ENCODE measurements at regions not wholly inside any gene's neighbourhood (a gene's known extent, or its start where the extent isn't known, plus 50 kb on each side); places are given as distances from the start of the nearest gene placed in this dataset.

GRCh38 chr18:54772056-54772455, 56.2 kb upstream of the RAB27B start:
- no peak for DNase-seq

- DNase-seq, result no peak
Observed at GRCh38 chr18:54774423-54774822, 53.9 kb upstream of the RAB27B start.

- no peak for DNase-seq
Observed at GRCh38 chr18:54774981-54775665, 53.2 kb upstream of the RAB27B start.

GRCh38 chr18:54775686-54776085, 52.6 kb upstream of the RAB27B start:
- no peak for DNase-seq

DNA sequence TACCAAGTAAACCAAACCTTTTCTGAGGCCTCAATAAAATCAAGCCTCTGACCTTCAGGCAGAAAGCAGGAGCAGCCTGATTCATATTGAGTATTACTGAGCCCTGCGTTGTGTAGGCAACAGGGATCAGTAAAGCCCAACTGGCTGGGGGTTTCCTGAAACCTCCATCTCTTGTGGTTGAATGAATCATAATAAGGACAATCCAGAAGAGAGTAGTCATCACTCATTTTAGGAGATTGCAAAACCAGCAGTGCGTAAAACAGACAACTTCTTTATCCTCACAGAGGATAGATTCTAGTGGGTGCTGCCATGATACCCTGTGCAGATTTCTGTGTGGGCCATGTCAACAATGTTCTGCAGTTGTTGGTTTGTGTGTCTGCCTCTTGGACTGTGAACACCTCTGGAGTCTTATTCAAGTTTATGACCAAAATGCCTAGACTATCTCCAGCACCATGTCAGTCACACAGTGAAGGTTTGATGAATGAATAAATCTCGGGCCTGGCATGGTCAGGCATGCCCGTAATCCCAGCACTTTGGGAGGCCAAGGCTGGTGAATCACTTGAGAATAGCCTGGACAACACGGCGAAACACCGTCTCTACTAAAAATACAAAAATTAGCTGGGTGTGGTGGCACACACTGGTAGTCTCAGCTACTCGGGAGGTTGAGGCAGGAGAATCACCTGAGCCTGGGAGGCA, 51.8 kb upstream of the RAB27B start:
- DNase-seq, result no peak

GRCh38 chr18:54777118-54777791, 51.0 kb upstream of the RAB27B start:
- no peak for DNase-seq

DNA sequence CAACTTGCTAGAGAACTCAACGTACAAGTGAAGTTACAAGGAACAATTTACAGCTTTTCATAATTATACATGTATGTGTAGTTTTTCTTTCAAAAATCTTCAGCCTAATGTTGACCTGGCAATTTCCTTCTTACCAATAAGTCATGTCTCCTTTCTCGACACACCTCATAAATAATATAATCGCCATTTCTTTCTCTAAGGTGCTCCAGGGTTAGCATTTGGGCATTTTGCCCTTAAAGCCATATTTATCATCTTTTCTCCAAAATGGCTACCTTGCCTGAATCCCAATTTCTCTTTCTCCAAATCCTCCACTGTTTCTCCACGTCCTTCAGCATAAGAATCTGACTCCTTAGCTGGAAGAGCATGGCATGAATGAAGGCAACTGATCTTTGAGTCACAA, 50.3 kb upstream of the RAB27B start:
- no peak for DNase-seq

Data from stimulated activated CD4-positive, alpha-beta T cell treated with anti-CD3 and anti-CD28 coated beads, Interleukin-12 subunit alpha, Interleukin-12 subunit beta, amount 100 ng/mL, for 4 hours (primary cell).